Kidney capillary endothelial cell (primary cell): ENCODE measurements at regions not wholly inside any gene's neighbourhood (a gene's known extent, or its start where the extent isn't known, plus 50 kb on each side); places are given as distances from the start of the nearest gene placed in this dataset.

Experiments
- DNase-seq: peaks from one replicate; pipeline ENCODE4 v3.0.0-alpha.2; 2018; ENCODE audit warnings: low spot score

GRCh38 chr10:21263263-21263803 lies 262.1 kb downstream of the SKIDA1 start:
- no peak for DNase-seq

GRCh38 chr10:21261842-21262294 lies 263.6 kb downstream of the SKIDA1 start:
- DNase-seq: no peak

GRCh38 chr10:21260506-21261149 lies 264.9 kb downstream of the SKIDA1 start:
- DNase-seq: no peak

- DNase-seq: no peak
Measured at GRCh38 chr10:21260066-21260465, 265.4 kb downstream of the SKIDA1 start.

GRCh38 chr10:21257919-21258318 lies 267.6 kb downstream of the SKIDA1 start:
- peak; percentile 24 for DNase-seq

- DNase-seq: no peak
Measured at GRCh38 chr10:21257191-21257590, 268.3 kb downstream of the SKIDA1 start.

GRCh38 chr10:21249435-21249834 lies 276.0 kb downstream of the SKIDA1 start:
- DNase-seq: no peak

GRCh38 chr10:21247592-21247991 lies 277.9 kb downstream of the SKIDA1 start:
- no peak for DNase-seq

GRCh38 chr10:21246178-21246577 lies 279.3 kb downstream of the SKIDA1 start:
- DNase-seq: no peak

- DNase-seq: no peak
Measured at GRCh38 chr10:21243748-21244257, 281.7 kb downstream of the SKIDA1 start.

- DNase-seq: no peak
Measured at GRCh38 chr10:21242915-21243314, 282.6 kb downstream of the SKIDA1 start.

GRCh38 chr10:21238717-21239116 lies 286.8 kb downstream of the SKIDA1 start:
- no peak for DNase-seq

GRCh38 chr10:21238044-21238443 lies 287.4 kb downstream of the SKIDA1 start:
- DNase-seq: no peak

- no peak for DNase-seq
Measured at GRCh38 chr10:21234761-21235160, 290.7 kb downstream of the SKIDA1 start.

- no peak for DNase-seq
Measured at GRCh38 chr10:21230219-21230618, 295.3 kb downstream of the SKIDA1 start.

- no peak for DNase-seq
Measured at GRCh38 chr10:21217748-21218367, 307.6 kb downstream of the SKIDA1 start.

GRCh38 chr10:21217107-21217506 lies 308.4 kb downstream of the SKIDA1 start:
- DNase-seq: no peak

- no peak for DNase-seq
Measured at GRCh38 chr10:21214329-21214728, 311.2 kb downstream of the SKIDA1 start.

- DNase-seq: no peak
Measured at GRCh38 chr10:21213381-21213780, 312.1 kb downstream of the SKIDA1 start.

- no peak for DNase-seq
Measured at GRCh38 chr10:21212912-21213311, 312.6 kb downstream of the SKIDA1 start.

- no peak for DNase-seq
Measured at GRCh38 chr10:21212348-21212747, 313.1 kb downstream of the SKIDA1 start.

GRCh38 chr10:21209495-21209894 lies 312.4 kb upstream of the NEBL start:
- no peak for DNase-seq

- DNase-seq: no peak
Measured at GRCh38 chr10:21208666-21209316, 311.7 kb upstream of the NEBL start.
